ENCODE measurements at regions not wholly inside any gene's neighbourhood (a gene's known extent, or its start where the extent isn't known, plus 50 kb on each side); places are given as distances from the start of the nearest gene placed in this dataset.
"Not testable (repeated sequence)": the region's sequence is repeated elsewhere in the genome, so short reads cannot be mapped to it uniquely, and the experiment has no call there.

- Histone ChIP-seq H3K27ac (no peak overlapping the region), H3K4me3 (no peak overlapping the region)
These were observed 60.6 kb upstream of the NCOA3 start for GRCh38 chr20:47440857-47441773.

DNA sequence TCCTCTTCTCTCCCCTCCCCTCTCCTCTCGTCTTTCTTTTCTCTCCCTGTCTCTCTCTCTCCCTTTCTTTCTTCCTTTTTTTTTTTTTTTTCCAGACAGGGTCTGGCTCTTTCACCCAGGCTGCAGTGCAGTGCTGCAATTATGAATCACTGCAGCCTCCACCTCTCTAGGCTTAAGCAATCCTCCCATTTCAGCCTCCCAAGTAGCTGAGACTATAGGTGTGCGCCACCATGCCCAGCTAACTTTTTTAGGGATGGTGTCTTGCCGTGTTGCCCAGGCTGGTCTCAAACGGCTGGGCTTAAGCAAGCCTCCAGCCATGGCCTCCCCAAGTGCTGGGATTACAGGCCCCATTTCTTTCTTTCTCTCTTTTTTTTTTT is 59.9 kb upstream of the NCOA3 start:
- Histone ChIP-seq H3K4me3 (no peak overlapping the region), H3K27ac (no peak overlapping the region)

GRCh38 chr20:47443060-47443459 is 58.6 kb upstream of the NCOA3 start:
- not testable (repeated sequence) for H3K27ac ChIP-seq, H3K4me3 ChIP-seq

- Histone ChIP-seq H3K27ac (no peak overlapping the region), H3K4me3 (no peak overlapping the region)
These were observed 57.1 kb upstream of the NCOA3 start for GRCh38 chr20:47444584-47444983.

DNA sequence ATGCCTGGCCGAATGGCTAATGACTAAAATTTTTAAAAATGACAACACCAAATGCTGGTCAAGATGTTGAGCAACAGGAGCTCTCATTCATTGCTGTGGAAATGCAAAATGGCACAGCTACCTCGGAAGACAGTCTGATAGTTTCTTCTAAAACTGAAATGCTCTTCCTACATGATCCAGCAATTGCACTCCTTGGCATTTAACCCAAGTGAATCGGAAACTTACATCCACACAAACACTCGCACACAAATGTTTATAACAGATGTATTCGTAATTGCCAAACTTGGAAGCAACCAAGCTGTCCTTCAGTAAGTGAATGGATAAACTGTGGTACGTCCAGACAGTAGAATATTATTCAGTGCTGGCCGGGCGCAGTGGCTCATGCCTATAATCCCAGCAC is 56.4 kb upstream of the NCOA3 start:
- H3K4me3 ChIP-seq, result no peak overlapping the region
- H3K27ac ChIP-seq, result no peak overlapping the region

- H3K4me3 ChIP-seq, H3K27ac ChIP-seq: not testable (repeated sequence)
These were observed 54.1 kb upstream of the NCOA3 start for GRCh38 chr20:47447350-47448296.

DNA sequence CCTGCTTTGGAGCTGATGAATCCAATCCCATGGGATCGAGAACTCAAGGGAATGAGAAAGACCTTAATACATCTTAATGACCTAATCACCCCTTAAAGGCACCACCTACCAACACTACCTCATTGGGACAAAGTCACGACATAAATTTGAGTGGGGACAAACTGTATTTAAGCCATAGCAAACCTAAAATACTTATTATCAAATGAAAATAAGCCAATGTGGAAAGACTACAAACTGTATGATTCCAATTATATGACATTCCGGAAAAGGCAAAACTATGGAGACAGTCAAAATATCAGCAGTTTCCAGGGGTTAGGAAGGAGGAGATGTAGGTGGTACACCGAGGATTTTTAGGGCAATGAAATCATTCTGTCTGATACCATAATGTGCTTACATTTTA is 53.3 kb upstream of the NCOA3 start:
- H3K4me3 ChIP-seq, result no peak overlapping the region
- no peak overlapping the region for H3K27ac ChIP-seq

GRCh38 chr20:47451602-47451904 is 50.1 kb upstream of the NCOA3 start:
- no peak overlapping the region for H3K27ac ChIP-seq
- H3K4me3 ChIP-seq, result no peak overlapping the region

Data from skin epidermis (tissue), 12 donors.